ENCODE measurements at regions not wholly inside any gene's neighbourhood (a gene's known extent, or its start where the extent isn't known, plus 50 kb on each side); places are given as distances from the start of the nearest gene placed in this dataset.

GRCh38 chr13:58318495-58319167 lies 687.1 kb downstream of the PCDH17 start:
- TF ChIP-seq, protein P1, sequence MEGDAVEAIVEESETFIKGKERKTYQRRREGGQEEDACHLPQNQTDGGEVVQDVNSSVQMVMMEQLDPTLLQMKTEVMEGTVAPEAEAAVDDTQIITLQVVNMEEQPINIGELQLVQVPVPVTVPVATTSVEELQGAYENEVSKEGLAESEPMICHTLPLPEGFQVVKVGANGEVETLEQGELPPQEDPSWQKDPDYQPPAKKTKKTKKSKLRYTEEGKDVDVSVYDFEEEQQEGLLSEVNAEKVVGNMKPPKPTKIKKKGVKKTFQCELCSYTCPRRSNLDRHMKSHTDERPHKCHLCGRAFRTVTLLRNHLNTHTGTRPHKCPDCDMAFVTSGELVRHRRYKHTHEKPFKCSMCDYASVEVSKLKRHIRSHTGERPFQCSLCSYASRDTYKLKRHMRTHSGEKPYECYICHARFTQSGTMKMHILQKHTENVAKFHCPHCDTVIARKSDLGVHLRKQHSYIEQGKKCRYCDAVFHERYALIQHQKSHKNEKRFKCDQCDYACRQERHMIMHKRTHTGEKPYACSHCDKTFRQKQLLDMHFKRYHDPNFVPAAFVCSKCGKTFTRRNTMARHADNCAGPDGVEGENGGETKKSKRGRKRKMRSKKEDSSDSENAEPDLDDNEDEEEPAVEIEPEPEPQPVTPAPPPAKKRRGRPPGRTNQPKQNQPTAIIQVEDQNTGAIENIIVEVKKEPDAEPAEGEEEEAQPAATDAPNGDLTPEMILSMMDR (IDR thresholded peaks at IDR 0.05; ENCODE audit: low read depth, low read length, missing input control): no peak
- TF ChIP-seq, protein P2, sequence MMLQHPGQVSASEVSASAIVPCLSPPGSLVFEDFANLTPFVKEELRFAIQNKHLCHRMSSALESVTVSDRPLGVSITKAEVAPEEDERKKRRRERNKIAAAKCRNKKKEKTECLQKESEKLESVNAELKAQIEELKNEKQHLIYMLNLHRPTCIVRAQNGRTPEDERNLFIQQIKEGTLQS (IDR thresholded peaks at IDR 0.05): no peak
- TF ChIP-seq RXRA (IDR thresholded peaks at IDR 0.05) (no peak), RAD21 (IDR thresholded peaks at IDR 0.05) (no peak)
- TF ChIP-seq, protein P3, sequence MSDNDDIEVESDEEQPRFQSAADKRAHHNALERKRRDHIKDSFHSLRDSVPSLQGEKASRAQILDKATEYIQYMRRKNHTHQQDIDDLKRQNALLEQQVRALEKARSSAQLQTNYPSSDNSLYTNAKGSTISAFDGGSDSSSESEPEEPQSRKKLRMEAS (IDR thresholded peaks at IDR 0.05): no peak
